VCaP (cell line): ENCODE measurements at regions not wholly inside any gene's neighbourhood (a gene's known extent, or its start where the extent isn't known, plus 50 kb on each side); places are given as distances from the start of the nearest gene placed in this dataset.

Experiments
- H3K27ac ChIP-seq: fragments of 450-650 bp; 2 replicates; pipeline ENCODE4 v1.5.1; 2017
- TF ChIP-seq, protein P1 (sequence below): fragments of 450-650 bp; conservative IDR thresholded peaks from 2 replicates; pipeline ENCODE4 v1.5.1; 2017; ENCODE audit warnings: mild to moderate bottlenecking, moderate library complexity

DNA sequence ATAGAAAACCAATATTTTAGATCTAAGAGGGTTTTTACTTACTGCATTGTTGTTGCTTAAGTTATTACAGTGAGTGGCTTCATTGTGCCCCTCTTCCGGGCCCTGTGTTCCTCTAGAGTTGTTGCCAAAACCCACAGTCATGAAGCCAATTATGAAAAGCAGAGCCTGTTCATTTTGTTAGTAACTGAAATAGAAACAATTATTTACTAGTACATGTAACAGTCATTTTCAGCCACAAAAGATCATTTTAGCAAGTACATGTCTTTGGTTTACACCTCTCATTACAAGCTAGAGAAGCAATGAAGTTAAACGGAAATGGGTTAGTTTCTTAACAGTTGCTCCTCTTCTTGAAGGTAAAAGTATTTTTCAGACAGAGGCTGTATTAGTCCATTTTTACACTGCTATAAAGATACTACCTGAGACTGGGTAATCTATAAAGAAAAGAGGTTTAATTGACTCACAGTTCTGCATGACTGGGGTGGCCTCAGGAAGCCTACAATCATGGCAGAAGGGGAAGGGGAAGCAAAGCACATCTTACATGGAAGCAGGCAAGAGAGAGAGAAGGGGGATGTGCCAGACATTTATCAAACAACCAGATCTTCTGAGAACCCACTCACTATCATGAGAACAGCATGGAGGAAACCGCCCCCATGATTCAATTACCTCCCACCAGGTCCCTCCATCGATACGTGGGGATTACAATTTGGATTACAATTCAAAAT lies 380.5 kb downstream of the SFMBT2 start:
- TF ChIP-seq, protein P1, sequence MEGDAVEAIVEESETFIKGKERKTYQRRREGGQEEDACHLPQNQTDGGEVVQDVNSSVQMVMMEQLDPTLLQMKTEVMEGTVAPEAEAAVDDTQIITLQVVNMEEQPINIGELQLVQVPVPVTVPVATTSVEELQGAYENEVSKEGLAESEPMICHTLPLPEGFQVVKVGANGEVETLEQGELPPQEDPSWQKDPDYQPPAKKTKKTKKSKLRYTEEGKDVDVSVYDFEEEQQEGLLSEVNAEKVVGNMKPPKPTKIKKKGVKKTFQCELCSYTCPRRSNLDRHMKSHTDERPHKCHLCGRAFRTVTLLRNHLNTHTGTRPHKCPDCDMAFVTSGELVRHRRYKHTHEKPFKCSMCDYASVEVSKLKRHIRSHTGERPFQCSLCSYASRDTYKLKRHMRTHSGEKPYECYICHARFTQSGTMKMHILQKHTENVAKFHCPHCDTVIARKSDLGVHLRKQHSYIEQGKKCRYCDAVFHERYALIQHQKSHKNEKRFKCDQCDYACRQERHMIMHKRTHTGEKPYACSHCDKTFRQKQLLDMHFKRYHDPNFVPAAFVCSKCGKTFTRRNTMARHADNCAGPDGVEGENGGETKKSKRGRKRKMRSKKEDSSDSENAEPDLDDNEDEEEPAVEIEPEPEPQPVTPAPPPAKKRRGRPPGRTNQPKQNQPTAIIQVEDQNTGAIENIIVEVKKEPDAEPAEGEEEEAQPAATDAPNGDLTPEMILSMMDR, result no peak
- no peak overlapping the region for H3K27ac ChIP-seq

DNA sequence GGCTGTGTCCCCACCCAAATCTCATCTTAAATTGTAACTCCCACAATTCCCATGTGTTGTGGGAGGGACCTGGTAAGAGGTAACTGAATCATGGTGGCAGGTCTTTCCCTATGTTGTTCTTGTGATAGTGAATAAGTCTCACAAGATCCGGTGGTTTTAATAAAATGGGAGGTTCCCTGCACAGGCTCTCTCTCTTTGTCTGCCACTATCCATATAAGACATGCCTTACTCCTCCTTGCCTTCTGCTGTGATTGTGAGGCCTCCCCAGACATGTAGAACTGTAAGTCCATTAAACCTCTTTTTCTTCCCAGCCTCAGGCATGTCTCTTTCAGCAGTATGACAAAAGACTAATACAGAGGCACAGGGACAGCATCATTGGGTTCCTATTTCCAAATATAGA lies 381.2 kb downstream of the SFMBT2 start:
- H3K27ac ChIP-seq, result no peak overlapping the region
- TF ChIP-seq, protein P1, result no peak

DNA sequence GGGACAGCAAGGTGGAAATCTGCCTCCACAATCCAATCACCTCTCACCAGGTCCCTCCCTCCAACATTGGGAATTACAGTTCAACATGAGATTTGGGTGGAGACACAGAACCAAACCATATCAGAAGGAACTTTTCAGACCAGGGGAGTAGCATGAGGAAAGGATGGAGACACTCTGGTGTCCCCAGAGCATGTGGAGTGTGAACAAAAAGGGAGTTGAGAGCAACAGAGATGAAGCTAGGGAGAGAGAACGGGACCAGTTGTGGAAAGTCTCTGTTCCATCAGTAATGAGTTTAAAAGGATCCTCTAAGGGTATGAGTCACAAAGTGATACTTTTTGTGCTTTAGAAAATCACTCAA lies 382.0 kb downstream of the SFMBT2 start:
- TF ChIP-seq, protein P1, result no peak
- no peak overlapping the region for H3K27ac ChIP-seq

DNA sequence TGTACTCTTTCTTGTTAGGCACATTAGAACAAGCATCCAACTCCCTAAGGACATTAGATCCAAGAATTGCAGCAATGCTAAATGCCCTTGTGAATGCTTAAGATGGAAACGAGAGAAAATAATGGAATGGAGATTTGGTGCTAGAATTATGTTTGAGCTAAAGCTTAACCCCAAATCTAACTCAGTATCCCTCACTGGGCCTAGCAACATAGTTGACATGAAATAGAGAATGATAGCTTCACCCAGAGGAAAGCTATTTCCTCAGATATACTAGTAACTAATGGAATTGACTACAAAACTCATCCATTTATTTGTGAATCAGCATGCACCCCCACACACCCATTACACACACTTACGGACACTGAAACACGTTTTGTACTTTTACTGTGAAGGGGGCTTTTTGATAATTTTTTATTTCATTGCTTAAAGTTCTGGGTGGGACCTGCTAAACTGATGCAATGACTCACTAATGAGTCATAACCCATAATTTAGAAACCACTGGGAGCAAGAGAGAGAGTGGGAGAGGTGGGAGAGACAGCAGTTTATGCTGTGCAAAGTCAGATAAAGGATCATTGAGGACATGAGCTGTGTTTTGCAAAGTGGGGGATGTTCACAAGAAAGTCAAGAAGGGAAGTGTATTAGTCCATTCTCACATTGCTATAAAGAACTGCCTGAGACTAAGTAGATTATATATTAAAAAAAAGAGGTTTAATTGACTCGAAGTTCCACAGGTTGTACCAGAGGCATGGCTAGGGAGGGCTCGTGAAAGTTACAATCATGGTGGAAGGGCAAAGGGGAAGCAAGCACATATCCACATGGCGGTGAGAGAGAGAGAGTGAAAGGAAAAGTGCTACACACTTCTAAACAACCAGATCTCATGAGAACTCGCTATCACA lies 382.7 kb downstream of the SFMBT2 start:
- no peak overlapping the region for H3K27ac ChIP-seq
- TF ChIP-seq, protein P1, result no peak

DNA sequence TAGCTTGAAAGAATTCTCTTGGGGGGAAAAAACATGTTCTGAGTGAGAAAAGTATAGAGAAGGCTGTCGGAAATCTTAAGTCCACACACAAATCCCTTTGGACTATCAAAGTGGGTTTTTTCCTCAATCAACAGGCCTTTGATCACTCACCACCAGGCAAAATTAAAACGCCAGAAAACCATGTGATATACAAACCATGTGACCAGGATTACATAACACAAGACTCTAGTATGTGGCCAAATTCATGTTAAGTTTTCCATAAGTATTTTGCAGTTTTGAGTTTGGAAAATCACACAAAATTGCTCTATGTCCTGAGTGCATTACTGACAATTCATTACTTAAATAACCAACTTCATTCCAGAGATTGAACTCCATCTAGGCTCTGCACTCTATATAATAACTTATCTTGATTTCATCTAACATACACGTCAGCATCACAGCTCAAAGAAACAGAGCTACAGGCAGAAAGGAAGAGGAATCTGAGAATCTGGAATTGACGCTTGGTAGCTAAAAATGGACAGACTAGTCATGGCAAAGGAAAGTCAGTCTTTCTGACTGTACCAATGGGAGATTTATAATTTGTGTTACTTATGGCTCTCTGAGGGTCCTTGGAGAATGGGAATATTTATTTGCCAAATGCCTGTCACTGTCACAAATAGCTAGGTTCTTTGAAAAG lies 383.5 kb downstream of the SFMBT2 start:
- H3K27ac ChIP-seq, result no peak overlapping the region
- TF ChIP-seq, protein P1, result no peak

DNA sequence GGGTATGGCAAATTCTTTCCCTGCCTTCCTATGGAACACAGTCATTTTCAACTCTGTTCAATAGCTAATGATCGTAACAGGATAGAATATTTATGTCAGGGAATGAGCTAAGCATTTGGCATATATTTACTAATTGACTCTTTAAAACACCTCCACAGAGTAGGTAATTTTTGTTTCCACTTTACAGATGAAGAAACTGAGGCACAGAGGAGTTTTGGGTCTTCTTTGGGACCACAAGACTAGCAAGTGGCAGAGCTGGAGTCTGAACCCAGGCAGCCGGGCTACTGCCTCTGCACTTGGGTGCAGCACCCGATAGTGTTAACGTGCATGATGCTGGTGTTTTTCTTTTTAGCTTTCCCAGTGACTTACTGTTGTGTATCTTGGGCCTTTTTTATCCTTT lies 384.0 kb downstream of the SFMBT2 start:
- no peak overlapping the region for H3K27ac ChIP-seq

DNA sequence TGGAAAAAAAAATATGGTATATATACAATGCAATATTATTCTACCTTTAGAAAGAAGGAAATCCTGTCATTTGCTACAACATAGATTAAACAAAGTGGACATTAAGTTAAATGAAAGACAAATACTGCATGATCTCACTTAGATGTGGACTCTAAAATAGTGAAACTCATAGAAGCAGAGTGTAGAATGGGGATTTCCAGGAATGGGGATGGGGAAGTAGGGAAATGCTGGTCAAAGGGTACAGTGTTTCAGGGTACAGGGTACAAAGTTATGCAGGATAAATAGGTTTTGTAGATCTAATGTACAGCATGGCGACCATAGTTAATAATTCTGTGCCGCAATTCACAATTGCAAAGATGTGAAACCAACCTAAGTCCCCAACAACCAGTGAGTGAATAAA lies 385.5 kb downstream of the SFMBT2 start:
- TF ChIP-seq, protein P1, result no peak
- H3K27ac ChIP-seq, result no peak overlapping the region

More for the DNA sequence above, 384.0 kb downstream of the SFMBT2 start:
- TF ChIP-seq, protein P1, result no peak
